COLO668 (cell line): ENCODE measurements at regions not wholly inside any gene's neighbourhood (a gene's known extent, or its start where the extent isn't known, plus 50 kb on each side); places are given as distances from the start of the nearest gene placed in this dataset.
"Not testable (repeated sequence)": the region's sequence is repeated elsewhere in the genome, so short reads cannot be mapped to it uniquely, and the experiment has no call there.

ENCODE experiments used
- DNase-seq: peaks from one replicate; lab custom pipeline; 2025; ENCODE audit not compliant: unreplicated experiment; lab: John Stamatoyannopoulos, UW

DNA sequence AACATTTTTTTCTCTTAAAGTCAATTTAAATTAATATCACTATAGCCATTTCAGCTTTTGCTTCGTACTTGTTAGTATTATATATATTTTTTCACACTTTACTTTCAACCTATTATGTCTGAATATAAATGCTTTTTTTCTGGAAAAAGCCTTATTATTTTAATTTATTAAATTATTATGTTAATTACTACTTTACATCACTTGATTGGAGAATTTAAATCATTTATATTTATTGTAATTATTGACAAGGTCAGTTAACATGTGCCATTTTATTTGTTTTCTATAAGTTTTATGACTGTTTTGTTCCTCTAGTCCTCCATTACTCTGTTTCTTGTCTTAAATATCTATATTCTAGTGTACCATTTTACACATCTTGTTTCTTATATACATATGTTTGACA, 1333.4 kb upstream of the MIR17HG start:
- DNase-seq = no peak

DNA sequence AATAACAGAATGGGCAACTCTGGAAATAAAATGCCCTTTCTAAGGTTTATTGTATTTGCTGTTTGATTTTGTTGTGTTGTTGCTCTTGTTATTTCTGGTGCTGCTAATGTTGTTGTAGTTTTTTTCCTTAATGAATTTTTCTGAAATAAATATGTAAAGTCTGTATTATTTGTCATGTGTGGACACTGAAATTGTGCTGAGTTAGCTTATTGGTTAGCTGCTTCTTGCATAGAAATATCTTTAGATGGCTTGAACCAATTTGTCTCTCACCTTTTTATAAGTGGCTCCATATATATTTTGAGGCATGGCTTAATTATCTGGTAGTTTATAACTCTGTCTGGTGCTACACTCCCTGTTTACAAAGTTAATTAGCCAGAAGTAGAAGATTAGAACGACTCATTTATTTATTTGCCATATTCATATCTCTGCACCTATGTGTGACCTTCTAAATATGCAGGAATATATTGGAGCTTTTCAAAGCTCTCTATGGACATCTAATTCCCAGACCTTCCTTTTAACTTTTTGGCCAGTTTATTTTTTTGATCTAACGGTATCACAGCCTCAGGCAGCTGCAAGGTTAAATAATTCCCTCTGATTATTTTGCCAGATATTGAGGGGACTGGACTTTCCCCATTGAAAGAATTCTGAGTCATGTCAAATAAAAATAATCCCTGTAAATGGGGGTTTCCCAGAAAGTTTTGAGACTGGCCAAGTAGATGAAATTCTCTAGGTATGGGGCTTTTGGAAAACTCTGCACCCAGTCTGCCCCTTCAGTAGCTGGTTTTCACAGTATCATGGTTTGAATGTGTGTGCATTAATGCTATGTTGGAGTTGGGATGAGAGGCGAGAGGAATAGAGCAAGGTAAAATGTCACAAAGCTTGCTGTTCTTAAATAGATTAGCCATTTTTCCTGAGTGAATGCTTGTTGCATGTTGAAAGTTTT, 1331.7 kb upstream of the MIR17HG start:
- no peak for DNase-seq

DNA sequence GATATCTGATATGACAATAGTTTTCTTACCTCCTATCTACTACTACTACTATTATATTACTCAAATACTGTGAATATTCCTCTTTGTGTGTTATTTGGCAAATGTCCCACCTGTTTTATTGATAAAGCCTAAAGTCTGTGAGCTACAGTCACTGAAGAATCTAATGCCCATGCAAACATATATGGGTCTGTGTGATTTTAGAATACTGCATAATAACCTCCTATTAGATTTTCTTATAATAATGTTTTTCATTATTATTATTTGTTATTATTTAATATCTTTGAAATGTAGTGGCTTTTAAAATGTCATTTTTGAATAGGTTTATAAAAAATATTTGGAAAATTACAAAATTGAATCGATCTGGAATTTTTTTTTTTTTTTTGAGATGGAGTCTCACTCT, 1330.8 kb upstream of the MIR17HG start:
- DNase-seq = no peak

DNA sequence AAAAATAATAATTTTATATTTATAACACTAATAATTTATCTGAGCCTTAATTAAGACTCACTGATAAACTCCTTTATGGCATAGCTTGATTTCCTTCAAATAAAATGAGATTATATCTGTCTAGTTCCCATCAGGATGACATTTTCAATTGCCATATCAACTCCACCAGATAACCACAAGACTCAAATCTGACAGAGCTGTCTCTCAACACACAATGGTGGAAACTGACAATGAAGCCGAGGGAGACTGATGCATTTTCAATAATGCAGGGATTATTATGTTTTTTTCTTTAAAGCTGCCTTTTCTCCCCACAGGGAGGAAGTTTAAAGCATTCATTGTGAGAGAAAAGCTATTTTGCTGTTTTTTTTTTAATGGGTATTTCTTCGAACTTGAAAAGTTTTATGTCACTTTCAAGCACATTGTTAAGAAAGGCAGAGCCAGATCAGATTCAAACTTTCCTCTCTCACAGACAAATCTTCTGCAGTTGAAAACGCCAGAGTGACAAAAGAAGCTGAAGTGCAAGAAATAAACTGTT, 1326.9 kb upstream of the MIR17HG start:
- DNase-seq = no peak

DNA sequence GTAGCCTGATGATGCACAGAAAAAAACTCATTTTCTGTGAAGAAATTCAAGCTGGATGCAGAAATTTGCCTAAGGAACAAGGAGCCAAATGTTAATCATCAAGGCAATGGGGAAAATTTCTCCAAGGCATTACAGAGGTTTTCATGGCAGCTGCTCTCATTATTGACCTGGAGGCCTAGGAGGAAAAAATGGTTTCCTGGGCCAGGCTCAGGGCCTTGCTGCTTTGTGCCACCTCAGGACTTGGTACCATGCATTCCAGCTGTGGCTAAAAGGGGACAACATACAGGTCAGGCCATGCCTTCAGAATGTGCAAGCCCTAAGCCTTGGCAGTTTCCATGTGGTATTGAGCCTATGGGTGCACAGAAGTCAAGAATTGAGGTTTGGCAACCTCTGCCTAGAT, 1320.1 kb upstream of the MIR17HG start:
- DNase-seq = no peak

DNA sequence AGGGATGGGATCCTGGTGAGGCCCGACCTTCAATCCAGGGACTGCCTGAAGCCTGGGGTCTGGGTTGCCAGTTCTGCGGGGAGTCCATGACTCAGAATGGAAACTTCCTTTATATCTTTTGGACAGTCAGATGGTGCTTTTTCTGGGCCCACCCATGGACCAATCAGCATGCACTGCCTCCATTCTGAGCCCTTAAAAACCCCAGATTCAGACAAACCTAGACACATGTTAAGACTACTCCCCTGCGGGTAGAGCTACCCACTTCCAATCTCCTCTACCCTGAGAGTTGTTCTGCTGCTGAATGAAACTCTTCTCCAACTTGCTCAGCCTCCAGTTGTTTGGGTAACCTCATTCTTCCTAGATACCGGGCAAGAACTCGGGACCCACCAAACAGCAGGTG, 1315.2 kb upstream of the MIR17HG start:
- no peak for DNase-seq

DNA sequence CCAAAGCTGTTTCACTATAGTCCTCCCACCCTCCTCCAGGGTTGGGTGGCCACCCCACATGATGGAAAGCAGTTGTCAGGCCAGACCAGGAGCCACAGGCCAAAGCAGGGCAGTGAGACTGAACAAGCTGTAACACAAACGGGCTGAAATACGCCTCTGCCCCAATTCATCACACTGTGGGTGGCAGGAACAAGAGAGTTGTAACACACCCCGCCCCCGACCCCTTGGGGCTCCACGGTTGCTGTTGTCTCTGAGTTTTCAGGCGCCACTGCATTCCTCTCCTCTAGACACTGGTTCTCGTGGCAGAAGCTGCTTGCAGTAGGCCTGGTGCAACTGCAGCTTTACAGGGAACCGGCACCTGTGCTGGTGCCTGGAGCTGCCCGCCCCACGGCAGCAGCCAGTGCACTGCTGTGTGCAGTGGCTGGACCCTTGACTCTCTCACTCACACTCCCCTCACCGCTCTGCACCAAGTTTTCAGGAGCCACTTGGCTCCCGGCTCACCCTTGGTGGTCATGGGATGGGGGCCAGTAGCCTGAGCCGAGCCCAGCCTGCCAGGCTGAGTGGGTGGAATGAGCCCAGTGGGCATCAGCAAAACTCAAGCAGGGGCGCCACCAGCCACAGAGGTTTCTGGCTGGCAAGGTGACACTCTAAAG, 1314.5 kb upstream of the MIR17HG start:
- no peak for DNase-seq

DNA sequence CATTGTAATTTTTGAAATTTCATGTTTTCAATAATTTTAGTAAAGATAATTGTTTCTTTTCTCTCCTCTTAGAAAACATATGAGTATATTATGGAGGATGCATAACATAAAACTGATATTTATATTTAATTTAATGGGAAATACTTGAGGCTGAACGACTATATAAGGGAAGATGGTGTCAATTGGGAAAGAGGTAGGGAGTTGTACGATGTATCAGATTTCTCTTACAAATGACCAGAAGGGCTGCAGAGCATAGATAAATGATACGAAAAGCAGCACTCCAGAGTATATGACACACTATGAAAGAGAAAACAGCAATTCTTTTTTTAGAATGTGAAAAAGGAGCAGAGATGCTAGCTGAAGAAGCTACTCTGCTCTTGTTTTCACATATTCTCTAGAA, 1308.0 kb upstream of the MIR17HG start:
- no peak for DNase-seq

DNA sequence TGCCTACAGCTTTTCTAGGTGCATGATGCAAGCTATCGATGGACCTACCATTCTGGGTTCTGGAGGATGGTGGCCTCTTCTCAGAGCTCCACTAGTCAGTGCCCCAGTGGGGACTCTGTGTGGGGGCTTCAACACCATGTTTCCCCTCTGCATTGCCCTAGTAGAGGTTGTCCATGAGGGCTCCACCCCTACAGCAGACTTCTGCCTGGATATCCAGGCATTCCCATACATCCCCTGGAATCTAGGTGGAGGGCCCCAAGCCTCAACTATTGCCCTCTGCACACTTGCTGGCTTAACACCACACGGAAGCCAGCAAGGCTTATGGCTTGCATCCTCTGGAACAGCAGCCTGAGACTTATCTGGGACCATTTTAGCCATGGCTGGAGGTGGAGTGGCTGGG, 1299.9 kb upstream of the MIR17HG start:
- DNase-seq = no peak

DNA sequence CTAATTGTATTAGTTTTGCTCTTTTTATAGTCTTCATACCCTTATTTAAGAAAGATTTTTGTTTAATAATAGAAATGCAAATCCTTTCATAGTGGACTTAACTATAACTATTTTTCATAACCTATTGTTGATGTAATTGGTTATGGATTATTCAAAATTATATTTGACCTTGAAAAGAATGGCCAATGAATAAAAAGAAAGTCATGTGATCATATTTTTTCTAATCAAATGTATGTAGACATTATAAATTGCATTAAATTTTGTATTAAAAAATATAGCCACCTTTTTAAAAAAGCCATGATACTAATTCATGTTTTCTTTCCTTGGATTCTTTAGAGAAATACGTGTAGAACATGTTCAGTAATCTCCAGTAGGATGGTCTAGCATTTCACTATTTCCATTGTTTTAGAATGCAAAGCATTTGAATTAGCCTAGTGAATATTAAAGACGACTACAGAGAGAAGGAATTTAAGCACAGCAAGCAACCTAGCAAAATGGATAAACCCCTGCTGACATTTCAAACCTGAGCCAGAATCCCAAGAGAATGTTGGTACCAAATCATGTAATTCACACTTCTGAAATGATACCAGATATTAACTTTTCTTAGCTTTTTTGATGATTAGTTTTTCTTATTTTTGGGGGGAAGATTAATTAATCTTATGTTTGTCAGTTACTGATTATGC, 1297.4 kb upstream of the MIR17HG start:
- DNase-seq = no peak

DNA sequence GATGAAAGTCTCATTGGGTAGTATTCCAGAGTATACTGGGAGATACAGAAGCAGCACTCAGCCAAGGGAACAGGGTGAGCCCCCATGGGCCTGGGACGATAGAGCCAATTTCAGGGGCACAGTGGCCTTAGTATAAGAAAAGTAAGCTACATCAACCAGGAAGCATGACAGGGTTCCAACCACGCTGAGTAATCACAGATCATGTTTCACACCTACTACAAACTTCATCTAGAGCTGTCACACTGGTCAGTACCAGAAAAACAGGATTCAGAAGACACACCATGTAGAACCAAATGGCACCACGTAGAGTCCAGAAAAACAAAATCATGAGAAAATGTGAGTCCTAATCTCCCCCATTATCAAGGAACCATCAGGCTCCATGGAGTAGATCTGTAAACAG, 1292.4 kb upstream of the MIR17HG start:
- DNase-seq = no peak

DNA sequence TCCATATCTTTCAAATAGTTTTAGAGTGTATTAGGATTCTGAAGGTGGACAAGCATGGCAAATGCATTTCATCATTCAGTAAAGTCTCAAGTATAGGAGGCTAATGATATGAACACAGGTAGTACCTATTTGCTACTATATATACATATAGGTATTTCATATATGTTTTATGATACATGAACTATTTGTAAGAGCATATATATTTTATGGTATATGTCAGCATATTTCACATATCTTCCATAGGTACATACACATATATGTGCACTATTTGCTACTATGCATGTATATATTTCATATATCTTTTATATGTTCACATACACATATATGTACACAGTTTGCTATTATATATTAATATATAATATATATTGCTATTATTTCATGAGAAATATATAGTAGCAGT, 1291.7 kb upstream of the MIR17HG start:
- DNase-seq = no peak

DNA sequence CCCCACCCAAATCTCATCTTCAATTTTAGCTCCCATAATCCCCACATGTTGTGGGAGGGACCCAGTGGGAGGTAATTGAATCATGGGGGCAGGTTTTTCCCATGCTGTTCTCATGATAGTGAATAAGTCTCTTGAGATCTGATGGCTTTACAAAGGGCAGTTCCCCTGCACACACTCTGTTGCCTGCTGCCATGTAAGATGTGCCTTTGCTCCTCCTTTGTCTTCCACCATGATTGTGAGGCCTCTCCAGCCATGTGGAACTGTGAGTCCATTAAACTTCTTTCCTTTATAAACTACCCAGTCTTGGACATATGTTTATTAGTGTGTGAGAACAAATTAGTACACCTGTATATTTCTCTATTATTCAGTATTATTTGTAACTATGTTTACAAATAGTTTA, 1283.3 kb upstream of the MIR17HG start:
- DNase-seq = not testable (repeated sequence)

DNA sequence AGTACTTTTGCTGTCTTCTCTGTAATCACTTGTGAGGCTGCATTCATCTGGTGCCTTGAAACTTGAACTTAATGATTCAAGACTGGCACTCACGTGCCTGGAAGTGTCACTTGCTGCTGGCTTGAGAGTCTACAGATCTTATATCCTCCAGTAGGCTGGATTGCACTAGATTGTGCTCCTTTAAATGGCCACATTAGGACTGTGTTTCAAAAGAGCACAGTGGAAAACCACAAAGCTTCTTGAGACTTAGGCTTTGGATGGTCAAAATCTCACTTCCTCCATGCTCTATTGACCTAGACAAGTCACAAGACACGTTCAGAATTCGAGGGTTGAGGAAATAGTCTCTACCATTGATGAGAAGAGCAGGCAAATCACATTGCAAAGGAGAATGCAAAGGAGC, 1278.8 kb upstream of the MIR17HG start:
- no peak for DNase-seq

DNA sequence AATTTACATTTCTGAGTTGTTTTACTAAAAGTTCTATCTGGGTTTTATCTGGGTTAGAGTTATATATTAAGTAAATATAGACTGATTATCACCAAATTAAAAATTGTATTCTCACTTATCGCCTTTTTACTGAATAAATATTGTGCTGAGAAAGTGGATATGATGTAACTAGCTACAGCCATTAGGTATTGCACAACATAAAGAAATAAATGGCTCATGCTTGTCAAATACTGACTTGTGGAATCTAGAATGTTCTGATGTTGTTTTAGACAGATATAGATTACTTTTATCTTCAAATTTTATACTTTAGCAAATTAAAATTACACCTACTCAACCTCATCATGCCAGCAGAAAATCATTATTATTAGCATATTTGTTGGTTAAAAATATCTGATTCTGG, 1277.1 kb upstream of the MIR17HG start:
- no peak for DNase-seq

DNA sequence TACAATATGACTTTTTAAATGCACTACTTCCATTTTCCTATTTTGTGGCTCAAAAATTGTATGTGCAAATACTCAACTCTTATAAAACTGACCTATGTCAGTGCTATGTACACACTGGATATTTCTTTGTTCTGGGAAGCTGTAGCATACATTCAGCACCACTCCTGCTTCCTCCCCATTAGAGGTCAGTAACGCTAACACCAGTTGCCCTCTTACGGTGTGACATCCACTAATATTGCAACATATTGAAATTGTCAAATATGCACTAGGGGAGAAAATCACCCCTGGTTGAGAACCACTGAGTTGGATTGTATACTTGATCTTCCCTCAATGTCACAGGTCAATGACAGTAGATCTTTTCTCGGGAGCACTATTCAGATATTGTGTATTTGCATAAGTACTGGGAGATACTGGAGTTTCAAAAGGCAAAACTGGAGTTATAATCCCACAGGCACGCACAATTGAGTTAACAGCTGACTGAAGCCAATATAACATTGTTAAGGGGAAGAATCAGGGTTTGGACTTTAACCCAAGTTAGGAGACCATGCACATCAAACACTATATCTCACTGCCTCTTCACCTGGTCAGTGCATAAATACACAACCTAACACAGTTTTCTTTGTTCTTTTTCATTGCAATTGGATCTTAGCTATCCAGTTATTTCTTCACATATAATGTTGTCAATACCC, 1276.5 kb upstream of the MIR17HG start:
- no peak for DNase-seq

DNA sequence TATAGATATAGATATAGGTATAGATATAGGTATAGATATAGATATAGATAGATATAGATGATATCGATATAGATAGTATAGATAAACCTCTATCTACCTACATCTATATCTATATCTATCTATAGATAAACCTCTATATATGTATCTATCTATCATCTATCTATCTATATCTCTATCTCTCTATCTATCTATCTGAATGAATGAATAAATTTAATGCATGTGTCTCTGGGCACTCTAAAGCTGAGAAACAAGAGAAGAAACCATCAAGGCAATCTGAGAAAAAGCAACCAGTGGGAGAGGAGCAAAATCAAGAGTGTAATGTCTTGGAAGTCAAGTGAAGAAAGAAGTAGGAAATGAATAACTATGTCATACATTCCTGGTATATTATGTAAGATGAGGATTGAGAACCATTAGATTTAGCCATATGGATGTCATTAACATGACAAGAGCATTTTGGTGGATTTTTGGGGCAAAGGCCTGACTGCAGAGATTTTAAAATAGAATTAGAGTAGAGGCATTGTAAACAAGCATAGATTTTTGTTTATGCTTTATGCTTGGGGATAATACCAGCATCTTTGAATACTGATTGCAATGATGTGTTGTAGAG, 1262.7 kb upstream of the MIR17HG start:
- no peak for DNase-seq

DNA sequence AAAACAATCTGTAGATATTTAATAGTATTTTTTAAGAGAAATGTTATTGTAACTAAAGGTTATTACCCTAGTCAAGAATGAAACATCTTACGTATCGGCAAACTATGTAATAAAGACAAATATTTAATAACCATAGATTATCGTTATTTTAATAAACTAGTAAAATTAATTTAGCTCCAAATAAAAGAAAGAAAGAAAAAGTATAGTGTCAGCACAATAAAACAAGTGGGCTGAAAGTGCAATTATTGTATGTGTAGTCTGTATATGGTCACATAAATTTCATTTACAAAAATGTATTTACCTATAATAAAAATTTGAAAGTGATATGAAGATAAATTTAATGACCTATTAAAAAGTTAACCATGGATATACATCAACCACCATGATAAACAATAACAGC, 1258.4 kb upstream of the MIR17HG start:
- no peak for DNase-seq

DNA sequence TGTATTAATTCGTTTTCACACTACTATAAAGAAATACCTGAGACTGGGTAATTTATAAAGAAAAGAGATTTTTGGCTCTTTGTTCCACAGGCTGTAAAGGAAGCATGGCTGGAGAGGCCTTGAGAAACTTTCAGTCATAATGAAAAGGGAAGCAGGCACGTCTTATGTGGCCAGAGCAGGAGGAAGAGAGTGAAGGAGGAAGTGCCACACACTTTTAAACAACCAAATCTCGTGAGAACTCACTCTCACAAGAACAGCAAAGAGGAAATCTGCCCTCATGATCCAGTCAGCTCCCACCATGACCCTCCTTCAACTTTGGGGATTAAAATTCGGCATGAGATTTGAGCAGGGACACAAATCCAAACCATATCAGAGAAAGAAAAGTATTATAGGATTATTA, 1255.9 kb upstream of the MIR17HG start:
- DNase-seq = no peak

DNA sequence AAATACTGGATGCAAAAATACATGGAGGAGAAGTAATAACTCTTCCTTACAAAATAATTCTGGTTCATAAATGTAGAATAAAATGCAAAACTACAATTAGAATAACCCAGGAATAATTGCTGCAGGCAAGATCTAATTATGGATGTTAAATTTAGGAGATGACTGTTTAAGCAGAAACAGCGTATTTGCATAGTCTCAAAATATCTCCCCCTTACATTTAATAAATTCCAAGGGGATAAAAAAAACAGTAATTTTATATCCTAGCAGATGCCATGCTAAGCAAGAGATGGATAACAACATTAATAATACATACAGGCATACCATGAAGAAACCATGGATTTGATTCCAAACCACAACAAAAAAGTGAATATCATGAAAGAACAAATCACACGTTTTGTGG, 1253.1 kb upstream of the MIR17HG start:
- no peak for DNase-seq

DNA sequence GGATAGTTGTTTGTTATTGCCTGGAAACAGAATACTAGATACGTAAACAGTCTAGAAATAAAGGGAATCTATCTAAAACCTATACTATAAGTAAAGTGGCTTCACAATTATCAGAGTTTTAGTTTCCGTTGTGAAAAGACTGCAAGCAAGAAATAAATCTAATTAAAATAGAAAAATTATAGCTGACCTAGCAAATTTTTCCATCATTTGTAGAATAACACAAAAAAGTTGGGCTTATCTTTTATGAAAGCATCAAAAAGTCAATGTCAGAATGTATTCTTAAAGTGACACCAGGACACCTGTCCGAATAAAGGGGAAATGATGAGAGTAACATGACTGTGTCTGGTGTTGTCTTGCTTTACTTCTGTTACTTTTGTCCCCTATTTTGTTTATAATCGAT, 1248.9 kb upstream of the MIR17HG start:
- DNase-seq = no peak
